ENCODE measurements at regions not wholly inside any gene's neighbourhood (a gene's known extent, or its start where the extent isn't known, plus 50 kb on each side); places are given as distances from the start of the nearest gene placed in this dataset.
"Not testable (repeated sequence)": the region's sequence is repeated elsewhere in the genome, so short reads cannot be mapped to it uniquely, and the experiment has no call there.

- Histone ChIP-seq H3K9me3 (ENCODE audit: low read length) (no peaks in the 10 kb centered on the region), H2AFZ (ENCODE audit: low read depth, low read length) (no peak overlapping the region), H3K4me1 (ENCODE audit: insufficient read depth, low read length) (no peaks in the 10 kb centered on the region), H3K36me3 (ENCODE audit: insufficient read depth, low read length) (no peaks in the 10 kb centered on the region), H3K4me3 (ENCODE audit: low read length) (no peak overlapping the region), H3K27me3 (ENCODE audit: insufficient read depth, low read length) (peaks cover 3% of the 10 kb centered on the region)
These were observed 261.4 kb upstream of the MGAT5 start for GRCh38 chr2:133992454-133992853.

- peaks cover 3% of the 10 kb centered on the region for H3K27me3 ChIP-seq (ENCODE audit: insufficient read depth, low read length)
- no peaks in the 10 kb centered on the region for H3K36me3 ChIP-seq (ENCODE audit: insufficient read depth, low read length)
- no peaks in the 10 kb centered on the region for H3K4me1 ChIP-seq (ENCODE audit: insufficient read depth, low read length)
- no peak overlapping the region for H2AFZ ChIP-seq (ENCODE audit: low read depth, low read length)
- H3K9me3 ChIP-seq (ENCODE audit: low read length) = no peaks in the 10 kb centered on the region
- H3K4me3 ChIP-seq (ENCODE audit: low read length) = no peak overlapping the region
These were observed 260.7 kb upstream of the MGAT5 start for GRCh38 chr2:133993160-133993559.

DNA sequence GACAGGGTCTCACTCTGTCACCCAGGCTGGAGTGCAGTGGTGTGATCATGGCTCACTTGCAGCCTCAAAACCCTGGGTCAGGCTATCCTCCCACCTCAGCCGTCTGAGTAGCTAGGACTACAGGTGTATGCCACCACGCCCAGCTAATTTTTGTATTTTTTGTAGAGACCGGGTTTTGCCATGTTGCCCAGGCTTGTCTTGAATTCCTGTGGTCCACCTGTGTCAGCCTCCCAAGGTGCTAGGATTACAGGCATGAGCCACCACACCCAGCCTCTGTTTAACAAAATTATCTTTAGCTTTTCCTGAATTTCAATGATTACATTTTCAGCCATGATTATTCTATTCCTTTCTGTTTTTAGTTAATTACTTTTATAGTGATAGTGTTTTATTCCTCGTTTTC lies 255.1 kb upstream of the MGAT5 start:
- not testable (repeated sequence) for H3K4me1 ChIP-seq (ENCODE audit: insufficient read depth, low read length); H3K9me3 ChIP-seq (ENCODE audit: low read length); H3K27me3 ChIP-seq (ENCODE audit: insufficient read depth, low read length); H3K36me3 ChIP-seq (ENCODE audit: insufficient read depth, low read length); H2AFZ ChIP-seq (ENCODE audit: low read depth, low read length); H3K4me3 ChIP-seq (ENCODE audit: low read length)

DNA sequence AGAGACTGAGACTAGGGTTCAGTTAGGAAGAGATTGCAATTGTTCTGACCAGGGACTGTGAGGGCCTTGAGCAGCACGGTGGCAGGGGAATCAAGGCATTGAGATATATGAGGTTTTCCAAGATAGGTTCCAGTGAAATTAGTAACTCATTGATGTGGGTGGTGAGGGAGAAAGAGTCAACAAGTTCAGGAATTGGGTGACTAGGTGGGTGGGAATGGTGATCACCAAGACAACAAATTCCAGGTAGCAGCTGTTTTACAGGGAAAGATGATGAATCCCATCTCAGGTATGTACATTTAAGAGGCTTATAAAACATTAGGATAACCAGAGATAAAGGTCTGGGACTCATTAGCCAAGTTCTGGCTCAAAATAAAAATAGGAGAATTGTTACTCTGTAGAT lies 251.5 kb upstream of the MGAT5 start:
- H3K4me3 ChIP-seq (ENCODE audit: low read length) = no peak overlapping the region
- H2AFZ ChIP-seq (ENCODE audit: low read depth, low read length) = no peak overlapping the region
- H3K27me3 ChIP-seq (ENCODE audit: insufficient read depth, low read length) = no peaks in the 10 kb centered on the region
- H3K4me1 ChIP-seq (ENCODE audit: insufficient read depth, low read length) = no peaks in the 10 kb centered on the region
- no peaks in the 10 kb centered on the region for H3K36me3 ChIP-seq (ENCODE audit: insufficient read depth, low read length)
- H3K9me3 ChIP-seq (ENCODE audit: low read length) = no peaks in the 10 kb centered on the region

- Histone ChIP-seq H3K4me3 (ENCODE audit: low read length) (no peak overlapping the region), H3K9me3 (ENCODE audit: low read length) (no peaks in the 10 kb centered on the region), H3K4me1 (ENCODE audit: insufficient read depth, low read length) (no peaks in the 10 kb centered on the region), H3K36me3 (ENCODE audit: insufficient read depth, low read length) (no peaks in the 10 kb centered on the region), H3K27me3 (ENCODE audit: insufficient read depth, low read length) (no peaks in the 10 kb centered on the region), H2AFZ (ENCODE audit: low read depth, low read length) (no peak overlapping the region)
These were observed 251.0 kb upstream of the MGAT5 start for GRCh38 chr2:134002921-134003320.

- no peaks in the 10 kb centered on the region for H3K27me3 ChIP-seq (ENCODE audit: insufficient read depth, low read length)
- no peak overlapping the region for H2AFZ ChIP-seq (ENCODE audit: low read depth, low read length)
- H3K9me3 ChIP-seq (ENCODE audit: low read length) = no peaks in the 10 kb centered on the region
- H3K36me3 ChIP-seq (ENCODE audit: insufficient read depth, low read length) = no peaks in the 10 kb centered on the region
- H3K4me3 ChIP-seq (ENCODE audit: low read length) = no peak overlapping the region
- no peaks in the 10 kb centered on the region for H3K4me1 ChIP-seq (ENCODE audit: insufficient read depth, low read length)
These were observed 249.4 kb upstream of the MGAT5 start for GRCh38 chr2:134004467-134004866.

- Histone ChIP-seq H3K36me3 (ENCODE audit: insufficient read depth, low read length) (no peaks in the 10 kb centered on the region), H3K4me1 (ENCODE audit: insufficient read depth, low read length) (no peaks in the 10 kb centered on the region), H2AFZ (ENCODE audit: low read depth, low read length) (no peak overlapping the region), H3K4me3 (ENCODE audit: low read length) (no peak overlapping the region), H3K9me3 (ENCODE audit: low read length) (no peaks in the 10 kb centered on the region), H3K27me3 (ENCODE audit: insufficient read depth, low read length) (no peaks in the 10 kb centered on the region)
These were observed 245.0 kb upstream of the MGAT5 start for GRCh38 chr2:134008837-134009236.

GRCh38 chr2:134009440-134009839 lies 244.4 kb upstream of the MGAT5 start:
- no peak overlapping the region for H3K4me3 ChIP-seq (ENCODE audit: low read length)
- H3K36me3 ChIP-seq (ENCODE audit: insufficient read depth, low read length) = no peaks in the 10 kb centered on the region
- H3K27me3 ChIP-seq (ENCODE audit: insufficient read depth, low read length) = no peaks in the 10 kb centered on the region
- H3K4me1 ChIP-seq (ENCODE audit: insufficient read depth, low read length) = no peaks in the 10 kb centered on the region
- no peaks in the 10 kb centered on the region for H3K9me3 ChIP-seq (ENCODE audit: low read length)
- H2AFZ ChIP-seq (ENCODE audit: low read depth, low read length) = no peak overlapping the region

GRCh38 chr2:134009906-134010305 lies 244.0 kb upstream of the MGAT5 start:
- H2AFZ ChIP-seq (ENCODE audit: low read depth, low read length); H3K36me3 ChIP-seq (ENCODE audit: insufficient read depth, low read length); H3K4me3 ChIP-seq (ENCODE audit: low read length); H3K27me3 ChIP-seq (ENCODE audit: insufficient read depth, low read length); H3K9me3 ChIP-seq (ENCODE audit: low read length); H3K4me1 ChIP-seq (ENCODE audit: insufficient read depth, low read length): not testable (repeated sequence)

GRCh38 chr2:134011936-134012586 lies 241.8 kb upstream of the MGAT5 start:
- no peak overlapping the region for H2AFZ ChIP-seq (ENCODE audit: low read depth, low read length)
- no peaks in the 10 kb centered on the region for H3K4me1 ChIP-seq (ENCODE audit: insufficient read depth, low read length)
- H3K27me3 ChIP-seq (ENCODE audit: insufficient read depth, low read length) = no peaks in the 10 kb centered on the region
- H3K4me3 ChIP-seq (ENCODE audit: low read length) = no peak overlapping the region
- H3K9me3 ChIP-seq (ENCODE audit: low read length) = no peaks in the 10 kb centered on the region
- no peaks in the 10 kb centered on the region for H3K36me3 ChIP-seq (ENCODE audit: insufficient read depth, low read length)

- Histone ChIP-seq H3K4me3 (ENCODE audit: low read length) (no peak overlapping the region), H3K9me3 (ENCODE audit: low read length) (no peaks in the 10 kb centered on the region), H3K36me3 (ENCODE audit: insufficient read depth, low read length) (no peaks in the 10 kb centered on the region), H3K4me1 (ENCODE audit: insufficient read depth, low read length) (no peaks in the 10 kb centered on the region), H2AFZ (ENCODE audit: low read depth, low read length) (no peak overlapping the region), H3K27me3 (ENCODE audit: insufficient read depth, low read length) (no peaks in the 10 kb centered on the region)
These were observed 239.5 kb upstream of the MGAT5 start for GRCh38 chr2:134014196-134014960.

DNA sequence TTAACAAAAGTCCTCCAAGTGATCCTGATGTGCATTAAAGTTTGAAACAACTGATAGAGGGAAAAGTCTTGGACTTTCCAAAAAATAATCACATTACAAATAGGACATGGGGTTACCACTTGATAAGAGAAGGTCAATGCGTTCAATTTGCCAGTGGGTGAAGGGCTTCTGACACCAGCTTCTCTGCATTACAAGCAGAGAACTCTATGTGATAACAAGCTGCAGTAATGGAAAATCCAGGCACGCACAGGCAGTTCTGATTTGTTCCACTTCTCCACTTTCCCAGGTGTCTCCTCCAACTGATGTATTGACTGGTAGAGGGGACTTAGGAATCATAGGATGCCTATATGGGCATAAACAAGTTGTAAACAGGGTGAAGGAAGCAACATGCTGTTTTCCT lies 234.0 kb upstream of the MGAT5 start:
- H2AFZ ChIP-seq (ENCODE audit: low read depth, low read length) = no peak overlapping the region
- no peak overlapping the region for H3K4me3 ChIP-seq (ENCODE audit: low read length)
- no peaks in the 10 kb centered on the region for H3K4me1 ChIP-seq (ENCODE audit: insufficient read depth, low read length)
- no peaks in the 10 kb centered on the region for H3K9me3 ChIP-seq (ENCODE audit: low read length)
- H3K27me3 ChIP-seq (ENCODE audit: insufficient read depth, low read length) = no peaks in the 10 kb centered on the region
- no peaks in the 10 kb centered on the region for H3K36me3 ChIP-seq (ENCODE audit: insufficient read depth, low read length)

DNA sequence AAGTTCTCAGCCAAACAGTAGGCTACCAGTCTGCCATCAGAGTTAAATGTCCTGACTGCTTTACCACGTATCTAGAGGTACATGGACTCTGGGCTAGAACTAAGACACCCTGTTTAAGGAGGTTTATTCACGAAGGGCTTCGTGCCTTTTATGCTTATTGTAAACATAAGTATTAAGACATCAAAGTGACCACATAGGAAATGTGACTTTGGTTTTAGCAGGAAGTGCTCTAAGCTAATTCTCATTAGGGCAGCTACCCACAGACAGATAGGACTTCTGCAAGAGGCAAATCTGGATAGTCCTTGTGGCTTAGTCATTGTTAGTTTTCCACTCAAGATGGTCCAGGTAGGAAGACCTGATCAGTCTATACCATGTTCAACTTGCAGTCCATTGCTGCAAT lies 233.3 kb upstream of the MGAT5 start:
- Histone ChIP-seq H2AFZ (ENCODE audit: low read depth, low read length) (no peak overlapping the region), H3K4me1 (ENCODE audit: insufficient read depth, low read length) (no peaks in the 10 kb centered on the region), H3K27me3 (ENCODE audit: insufficient read depth, low read length) (no peaks in the 10 kb centered on the region), H3K4me3 (ENCODE audit: low read length) (no peak overlapping the region), H3K36me3 (ENCODE audit: insufficient read depth, low read length) (no peaks in the 10 kb centered on the region), H3K9me3 (ENCODE audit: low read length) (no peaks in the 10 kb centered on the region)
